ENCODE measurements at regions not wholly inside any gene's neighbourhood (a gene's known extent, or its start where the extent isn't known, plus 50 kb on each side); places are given as distances from the start of the nearest gene placed in this dataset.

GRCh38 chr12:127401536-127401935, 865.4 kb upstream of the TMEM132C start:
- TF ChIP-seq CTCF (conservative IDR thresholded peaks at IDR 0.05; ENCODE audit: low read depth in 2 of 2) = no peak
- no peak for TF ChIP-seq REST (IDR thresholded peaks at IDR 0.05; ENCODE audit: unreplicated experiment)
